CD4-positive, alpha-beta T cell treated with Interleukin-6 for 4 hours (primary cell): ENCODE measurements at regions not wholly inside any gene's neighbourhood (a gene's known extent, or its start where the extent isn't known, plus 50 kb on each side); places are given as distances from the start of the nearest gene placed in this dataset.
"Not testable (repeated sequence)": the region's sequence is repeated elsewhere in the genome, so short reads cannot be mapped to it uniquely, and the experiment has no call there.

Source experiments
- DNase-seq: peaks from one replicate; pipeline ENCODE4 v3.0.0-alpha.2; 2020; ENCODE audit warnings: mixed read lengths

DNA sequence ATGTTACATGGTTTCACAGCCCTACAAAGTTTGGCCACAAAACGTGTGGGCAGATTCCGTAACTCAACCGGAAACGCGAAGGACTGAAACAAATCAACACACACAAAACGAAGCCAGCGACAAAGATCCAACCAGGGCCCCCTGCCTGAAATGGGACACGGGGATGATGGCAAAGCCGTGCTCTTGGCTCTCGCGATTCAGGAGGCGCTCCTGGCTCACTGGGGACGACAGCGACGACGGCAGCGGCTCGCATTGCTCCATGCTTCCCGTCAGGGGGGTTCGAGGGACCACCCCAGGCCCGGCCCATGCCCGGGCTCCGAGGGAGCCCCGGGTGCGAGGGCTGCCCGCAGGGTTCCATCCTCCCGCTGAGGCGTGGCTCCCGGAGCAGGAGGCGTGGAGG lies 4786.8 kb upstream of the OR11H1 start:
- no peak for DNase-seq

DNA sequence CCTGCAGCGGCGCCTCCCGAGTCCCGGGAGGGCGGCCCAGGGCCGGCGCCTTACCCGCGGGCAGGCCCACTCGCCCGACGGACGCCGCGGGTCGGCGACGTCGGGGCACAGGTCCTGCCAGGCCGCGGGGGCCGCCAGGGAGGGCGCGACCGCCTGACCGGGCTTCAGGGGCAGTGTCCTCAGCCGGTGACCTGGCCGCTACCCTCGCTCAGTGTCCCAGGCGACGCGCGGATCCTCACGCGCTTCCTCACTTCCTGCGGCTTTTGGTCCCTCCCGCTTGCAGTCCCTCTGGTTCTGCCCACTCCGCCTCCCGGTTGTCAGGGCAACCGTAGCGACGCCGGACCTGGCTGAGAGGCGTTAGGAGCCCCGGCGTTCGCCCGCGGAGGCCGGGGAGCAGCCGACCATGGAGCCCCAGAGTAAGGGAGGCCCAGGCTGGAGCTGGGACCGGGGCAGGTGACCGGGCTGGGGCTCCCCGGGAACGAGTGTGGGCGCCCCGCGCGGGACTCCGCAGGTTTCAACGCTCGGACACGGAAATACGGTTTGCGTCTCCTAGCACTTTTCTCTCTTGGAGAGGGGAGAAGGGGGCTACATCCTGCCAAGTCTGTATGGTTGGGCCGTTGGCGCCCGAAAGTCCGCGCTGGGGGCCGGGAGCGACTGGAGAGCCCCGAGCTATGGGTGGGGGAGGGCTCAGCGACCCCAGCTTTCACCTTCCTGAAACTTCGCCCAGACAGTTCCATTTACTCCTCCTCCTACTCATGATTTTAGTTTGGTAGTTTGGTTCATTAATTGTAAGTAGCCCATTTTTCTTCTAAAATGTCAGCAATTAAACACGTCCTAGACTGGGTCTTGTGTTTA lies 4786.0 kb upstream of the OR11H1 start:
- not testable (repeated sequence) for DNase-seq

DNA sequence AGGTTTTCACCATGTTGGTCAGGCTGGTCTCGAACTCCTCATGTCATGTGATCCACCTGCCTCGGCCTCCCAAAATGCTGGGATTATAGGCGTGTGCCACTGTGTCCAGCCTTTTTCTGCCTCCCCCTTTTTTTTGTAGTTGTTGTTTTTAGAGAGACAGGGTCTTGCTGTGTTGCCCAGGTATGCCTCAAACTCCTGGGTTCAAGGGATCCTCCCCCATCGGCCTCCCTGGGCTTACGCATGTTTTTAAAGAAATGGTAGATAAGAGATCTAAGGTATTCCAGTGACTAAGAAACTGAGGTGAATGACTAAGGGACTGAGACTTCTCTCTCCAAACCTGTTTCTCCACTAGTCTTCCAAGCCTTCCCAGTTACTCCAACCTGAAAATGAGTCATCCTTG lies 4781.6 kb upstream of the OR11H1 start:
- not testable (repeated sequence) for DNase-seq

DNA sequence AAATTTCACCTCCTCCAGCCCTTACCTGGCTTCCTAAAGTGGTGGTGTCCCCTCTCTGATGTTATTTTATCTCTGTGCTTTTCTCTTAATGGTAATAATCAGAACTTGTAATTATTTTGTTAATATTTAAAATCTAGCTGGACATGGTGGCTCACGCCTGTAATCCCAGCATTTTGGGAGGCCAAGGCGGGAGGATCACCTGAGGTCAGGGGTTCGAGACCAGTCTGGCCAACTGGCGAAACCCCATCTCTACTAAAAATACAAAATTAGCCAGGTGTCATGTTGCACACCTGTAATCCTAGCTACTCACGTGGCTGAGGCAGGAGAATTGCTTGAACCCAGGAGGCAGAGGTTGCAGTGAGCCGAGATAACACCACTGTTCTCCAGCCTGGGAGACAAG lies 4780.8 kb upstream of the OR11H1 start:
- DNase-seq = not testable (repeated sequence)

DNA sequence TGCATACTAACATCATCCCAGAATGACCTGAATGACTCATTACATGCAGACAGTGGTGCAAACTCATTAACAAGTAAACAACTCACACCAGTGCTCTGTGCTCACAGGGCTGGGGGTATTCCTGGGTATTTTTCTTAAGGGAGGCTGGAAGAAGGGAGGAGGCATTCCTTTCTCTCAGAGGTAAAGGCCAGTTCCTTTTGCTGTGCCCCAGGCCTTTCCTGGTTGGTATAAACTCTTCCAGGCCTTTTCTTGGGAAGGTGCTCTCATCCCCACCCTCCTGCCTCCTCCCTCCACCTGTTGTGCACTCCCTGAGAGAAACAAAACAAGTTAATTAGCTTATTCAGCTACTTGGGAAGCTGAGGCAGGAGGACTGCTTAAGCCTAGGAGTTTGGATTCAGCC lies 4779.2 kb upstream of the OR11H1 start:
- not testable (repeated sequence) for DNase-seq

DNA sequence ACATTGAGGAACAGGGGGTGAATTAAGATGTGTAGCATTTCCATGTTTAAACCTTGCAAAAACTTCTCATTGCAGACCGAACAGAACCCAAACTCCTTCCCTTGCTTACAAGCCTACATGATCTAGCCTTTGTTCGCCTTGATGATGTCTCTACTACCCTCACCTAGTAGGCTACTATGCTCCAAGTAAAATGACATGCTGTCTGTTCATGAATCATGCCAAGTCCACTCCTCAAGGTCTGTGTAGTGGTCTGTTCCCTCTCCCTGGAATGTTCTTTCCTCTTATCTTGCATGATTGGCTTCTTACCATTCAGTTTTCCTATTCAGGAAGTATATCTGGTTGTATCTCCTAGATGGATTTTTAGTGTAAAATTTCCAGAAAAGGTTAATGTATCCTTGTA lies 4778.6 kb upstream of the OR11H1 start:
- not testable (repeated sequence) for DNase-seq

DNA sequence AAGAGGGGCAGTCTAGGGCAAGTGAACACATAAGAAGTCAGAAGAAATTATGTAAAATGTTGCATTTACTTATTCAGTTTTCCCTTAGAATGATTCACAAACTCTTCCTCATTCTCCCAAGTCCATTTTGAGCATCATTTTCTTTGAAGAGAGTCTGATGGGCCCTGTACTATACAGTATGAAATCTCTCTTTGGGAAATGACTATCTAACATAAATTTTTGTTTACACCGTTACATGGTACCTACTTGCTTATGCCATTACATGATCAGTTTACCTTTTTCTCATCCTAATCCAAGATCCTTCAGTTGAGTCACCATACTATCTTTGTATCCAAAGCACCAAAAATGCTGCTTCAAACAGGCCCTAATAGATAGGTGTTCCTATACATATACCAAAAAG lies 4774.4 kb upstream of the OR11H1 start:
- DNase-seq = not testable (repeated sequence)

DNA sequence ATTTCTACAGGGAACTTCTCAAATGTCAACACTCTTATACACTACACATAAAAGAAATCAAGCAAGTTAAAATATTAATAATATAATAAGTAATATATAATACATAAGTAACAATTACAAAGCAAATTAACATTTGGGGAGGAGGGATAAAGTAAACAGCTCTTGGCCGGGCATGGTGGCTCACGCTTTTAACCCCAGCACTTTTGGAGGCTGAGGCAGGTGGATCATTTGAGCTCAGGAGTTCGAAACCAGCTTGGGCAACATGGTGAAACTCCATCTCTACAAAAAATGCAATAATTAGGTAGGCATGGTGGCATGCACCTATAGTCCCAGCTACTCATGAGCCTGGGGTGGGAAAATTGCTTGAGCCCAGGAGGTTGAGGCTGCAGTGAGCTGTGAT lies 4772.6 kb upstream of the OR11H1 start:
- DNase-seq = not testable (repeated sequence)

DNA sequence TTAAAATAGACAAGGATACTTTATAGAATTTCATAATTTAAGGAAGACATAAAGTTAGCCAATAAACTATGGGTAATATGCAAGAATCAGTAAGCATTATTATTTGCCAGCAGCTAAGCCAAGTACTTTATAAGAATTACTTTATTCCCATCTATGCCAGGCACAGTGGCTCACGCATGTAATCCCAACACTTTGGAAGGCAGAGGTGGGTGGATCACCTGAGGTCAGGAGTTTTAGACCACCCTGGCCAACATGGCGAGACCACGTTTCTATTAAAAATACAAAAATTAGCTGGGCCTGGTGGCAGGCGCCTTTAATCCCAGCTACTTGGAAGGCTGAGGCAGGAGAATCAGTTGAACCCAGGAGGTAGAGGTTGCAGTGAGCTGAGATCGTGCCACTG lies 4767.6 kb upstream of the OR11H1 start:
- not testable (repeated sequence) for DNase-seq

DNA sequence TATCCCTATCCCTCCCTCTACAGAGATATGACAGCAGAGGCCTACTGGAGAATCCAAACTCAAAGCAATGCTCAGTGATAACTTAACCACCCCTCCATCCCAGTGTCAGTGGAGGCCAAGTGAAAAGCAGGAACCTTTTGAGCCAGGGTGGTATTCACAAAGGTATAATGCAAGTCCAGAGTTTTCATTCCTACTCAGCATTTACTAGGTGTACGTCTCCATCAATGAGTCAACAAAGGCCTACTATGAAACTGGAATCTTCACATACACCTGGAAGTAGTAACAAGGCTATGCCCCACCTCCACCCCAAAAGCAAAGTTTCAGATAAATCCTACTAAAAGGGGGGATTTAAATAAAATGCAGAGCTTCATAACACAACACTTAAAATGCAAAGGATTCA lies 4761.7 kb upstream of the OR11H1 start:
- not testable (repeated sequence) for DNase-seq

DNA sequence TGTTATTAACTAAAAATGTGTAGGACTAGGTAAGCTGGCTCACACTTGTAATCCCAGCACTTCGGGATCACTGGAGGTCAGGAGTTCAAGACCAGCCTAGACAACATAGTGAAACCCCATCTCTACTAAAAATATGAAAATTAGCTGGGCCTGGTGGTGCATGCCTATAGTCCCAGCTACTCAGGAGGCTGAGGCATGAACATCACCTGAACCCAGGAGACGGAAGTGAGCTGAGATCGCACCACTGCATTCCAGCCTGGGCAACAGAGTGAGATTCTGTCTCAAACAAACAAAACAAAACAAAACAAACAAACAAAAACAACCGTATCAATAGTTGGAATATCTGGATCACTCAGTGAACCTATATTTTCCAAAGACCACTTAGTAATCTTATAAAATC lies 4759.1 kb upstream of the OR11H1 start:
- DNase-seq = not testable (repeated sequence)

DNA sequence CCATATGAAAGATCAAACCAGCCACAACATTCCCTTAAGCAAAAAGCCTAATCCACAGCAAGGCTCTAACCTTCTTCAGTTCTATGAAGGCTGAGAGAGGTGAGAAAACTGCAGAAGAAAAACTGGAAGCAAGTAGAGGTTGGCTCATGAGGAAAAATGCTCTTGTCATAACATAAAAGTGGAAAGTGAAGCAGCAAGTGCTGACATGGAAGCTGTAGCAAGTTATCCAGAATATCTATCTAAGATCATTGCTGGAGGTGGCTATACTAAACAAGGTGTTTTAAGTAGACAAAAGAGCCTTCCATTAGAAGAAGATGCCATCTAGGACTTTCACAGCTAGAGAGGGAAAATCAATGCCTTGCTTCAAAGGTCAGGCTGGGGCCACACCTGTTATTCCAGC lies 4756.2 kb upstream of the OR11H1 start:
- not testable (repeated sequence) for DNase-seq

DNA sequence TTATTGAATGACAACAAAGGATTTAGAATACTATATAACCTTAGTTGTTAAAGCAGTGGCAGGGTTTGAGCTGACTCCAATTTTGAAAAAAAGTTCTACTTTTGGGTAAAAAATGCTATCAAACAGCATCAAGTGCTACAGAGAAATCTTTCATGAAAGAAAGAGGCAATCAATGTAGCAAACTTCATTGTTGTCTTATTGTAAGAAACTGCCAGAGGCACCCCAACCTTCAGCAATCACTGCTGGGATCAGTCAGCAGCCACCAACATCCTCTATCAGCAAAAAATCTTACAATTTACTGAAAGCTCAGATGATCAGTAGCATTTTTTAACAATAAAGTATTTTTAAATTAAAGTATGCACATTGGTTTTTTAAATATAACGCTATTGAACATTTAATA lies 4754.7 kb upstream of the OR11H1 start:
- DNase-seq = not testable (repeated sequence)

DNA sequence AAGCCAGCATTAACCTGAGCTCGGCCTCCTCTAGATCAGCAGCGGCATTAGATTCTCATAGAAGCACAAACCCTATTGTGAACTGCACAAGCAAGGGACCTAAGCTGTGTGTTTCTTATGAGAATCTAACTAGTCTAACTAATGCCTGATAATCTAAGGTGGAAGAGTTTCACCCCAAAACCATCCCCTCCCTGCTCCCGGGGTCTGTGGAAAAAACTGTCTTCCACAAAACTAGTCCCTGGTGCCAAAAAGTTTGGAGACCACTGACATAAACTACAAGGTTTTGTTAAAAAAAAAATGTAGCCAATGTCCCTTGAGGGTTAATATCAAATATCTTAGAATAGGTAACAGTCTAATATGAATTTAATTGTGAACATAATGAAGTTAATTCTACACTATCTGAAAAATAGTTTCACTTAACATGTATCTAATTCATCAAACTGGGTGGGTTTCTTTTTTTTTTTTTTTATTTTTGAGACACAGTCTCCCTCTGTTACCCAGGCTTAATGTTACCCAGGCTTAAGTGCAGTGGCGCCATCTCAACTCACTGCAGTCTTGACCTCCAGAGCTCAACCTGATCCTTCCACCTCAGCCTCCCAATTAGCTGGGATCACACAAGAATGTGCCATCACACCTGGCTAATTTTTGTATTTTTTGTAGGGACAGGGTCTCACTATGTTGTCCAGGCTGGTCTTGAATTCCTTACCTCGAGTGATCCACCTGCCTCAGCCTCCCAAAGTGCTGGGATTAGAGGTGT lies 4752.2 kb upstream of the OR11H1 start:
- not testable (repeated sequence) for DNase-seq

DNA sequence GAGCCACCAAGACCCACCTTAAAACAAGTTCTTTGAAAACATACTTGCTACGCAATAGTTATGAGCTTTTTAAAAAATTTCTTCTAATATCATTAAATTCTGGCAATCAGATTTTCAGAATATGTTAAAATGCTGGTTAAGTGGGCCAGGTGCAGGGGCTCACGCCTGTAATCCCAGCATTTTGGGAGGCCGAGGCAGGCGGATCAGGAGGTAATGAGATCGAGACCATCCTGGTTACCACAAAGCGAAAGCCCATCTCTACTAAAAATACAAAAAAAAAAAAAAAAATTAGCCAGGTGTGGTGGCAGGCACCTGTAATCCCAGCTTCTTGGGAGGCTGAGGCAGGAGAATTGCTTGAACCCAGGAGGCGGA lies 4751.6 kb upstream of the OR11H1 start:
- not testable (repeated sequence) for DNase-seq

DNA sequence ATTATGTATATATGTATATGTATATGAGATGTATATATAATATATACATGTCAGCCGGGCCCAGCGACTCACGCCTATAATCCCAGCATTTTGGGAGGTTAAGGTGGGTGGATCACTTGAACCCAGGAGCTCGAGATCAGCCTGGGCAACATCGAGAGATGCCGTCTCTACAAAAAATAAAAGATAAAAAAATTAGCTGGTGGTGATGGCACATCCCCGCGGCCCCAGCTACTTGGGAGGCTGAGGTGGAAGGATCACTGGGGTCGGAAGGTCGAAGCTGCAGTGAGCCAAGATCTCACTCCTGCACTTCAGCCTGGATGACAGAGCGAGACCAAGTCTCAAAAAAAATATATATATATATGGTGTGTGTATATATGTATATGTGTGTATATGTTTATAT lies 4750.3 kb upstream of the OR11H1 start:
- DNase-seq = peak; percentile 2

DNA sequence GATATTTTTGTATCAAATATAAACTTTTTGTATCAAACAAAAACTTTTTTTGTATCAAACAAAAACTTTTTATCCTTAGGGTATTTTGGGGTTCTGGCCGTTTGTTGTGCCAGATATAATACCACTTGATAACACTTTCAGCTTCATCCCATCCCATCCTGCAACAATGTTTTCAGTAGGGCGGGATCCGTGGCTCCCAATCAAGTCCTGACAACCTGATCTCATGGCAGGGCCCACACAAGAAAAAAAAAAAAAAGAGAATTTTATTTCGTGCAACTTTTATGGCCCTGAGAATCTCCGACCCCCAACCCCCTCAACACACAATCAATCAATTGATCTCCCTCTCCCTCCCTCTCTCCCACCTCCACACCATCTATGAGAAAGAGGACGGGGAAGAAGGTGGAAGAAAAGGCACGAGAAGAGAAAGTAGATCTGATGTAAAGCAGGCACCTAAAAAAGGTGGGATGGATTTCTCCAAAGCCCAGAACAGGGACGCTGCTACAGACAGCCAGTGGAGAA lies 4749.6 kb upstream of the OR11H1 start:
- no peak for DNase-seq

DNA sequence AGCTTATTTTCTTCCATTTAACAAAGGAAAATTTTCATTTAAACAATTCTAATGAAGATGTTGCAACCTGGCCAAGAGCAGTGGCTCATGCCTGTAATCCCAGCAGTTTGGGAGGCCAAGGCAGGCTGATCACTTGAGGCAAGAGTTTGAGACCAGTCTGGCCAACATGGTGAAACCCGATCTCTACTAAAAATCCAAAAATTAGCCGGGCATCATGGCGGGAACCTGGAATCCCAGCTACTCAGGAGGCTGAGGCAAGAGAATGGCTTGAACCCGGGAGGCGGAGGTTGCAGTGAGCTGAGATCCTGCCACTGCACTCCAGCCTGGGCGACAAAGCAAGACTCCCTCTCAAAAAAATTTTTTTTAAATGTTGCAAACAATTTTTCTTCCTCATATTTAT lies 4748.8 kb upstream of the OR11H1 start:
- DNase-seq = not testable (repeated sequence)

DNA sequence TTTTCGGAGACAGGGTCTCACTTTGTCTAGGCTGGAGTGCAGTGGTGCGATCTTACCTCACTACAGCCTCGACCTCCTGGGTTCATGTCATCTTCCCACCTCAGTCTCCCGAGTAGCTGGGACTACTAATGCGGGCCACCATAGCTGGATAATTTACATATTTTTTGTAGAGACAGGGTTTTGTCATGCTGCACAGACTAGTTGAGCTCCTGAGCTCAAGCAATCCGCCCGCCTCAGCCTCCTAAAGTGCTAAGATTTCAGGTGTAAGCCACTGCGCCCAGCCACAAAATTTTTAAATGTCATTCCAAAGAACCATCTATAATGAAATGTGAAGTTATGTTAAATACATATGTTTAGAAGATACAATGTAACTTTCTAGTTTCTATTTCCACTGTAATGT lies 4747.7 kb upstream of the OR11H1 start:
- DNase-seq = no peak

DNA sequence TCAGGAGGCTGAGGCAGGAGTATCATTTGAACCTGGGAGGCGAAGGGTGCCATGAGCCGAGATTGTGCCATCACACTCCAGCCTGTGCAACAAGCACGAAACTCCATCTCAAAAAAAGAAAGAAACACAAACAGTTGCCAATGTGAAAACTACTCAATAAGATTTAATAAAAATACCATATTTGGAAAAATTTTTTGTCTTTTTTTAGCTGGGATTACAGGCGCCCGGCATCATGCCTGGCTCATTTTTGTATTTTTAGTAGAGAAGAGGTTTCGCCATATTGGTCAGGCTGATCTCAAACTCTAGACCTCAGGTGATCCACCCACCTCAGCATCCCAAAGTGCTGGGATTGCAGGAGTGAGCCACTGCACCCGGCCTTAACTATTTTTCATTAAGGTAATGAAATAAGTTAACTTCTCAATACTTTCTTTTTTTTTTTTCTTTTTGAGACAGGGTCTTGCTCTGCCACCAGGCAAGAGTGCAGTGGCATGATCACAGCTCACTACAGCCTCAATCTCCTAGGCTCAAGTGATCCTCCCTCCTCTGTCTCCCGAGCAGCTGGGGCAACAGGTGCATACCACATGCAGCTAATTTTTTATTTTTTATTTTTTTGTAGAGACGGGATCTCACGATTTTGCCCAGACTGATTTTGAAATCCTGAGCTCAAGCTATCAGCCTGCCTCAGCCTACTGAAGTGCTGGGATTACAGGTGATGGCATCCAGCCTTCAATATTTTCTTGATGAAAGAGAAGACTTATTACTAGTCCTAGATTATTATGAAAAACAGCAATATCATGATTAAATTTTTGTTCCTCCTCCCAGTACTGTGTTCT lies 4746.2 kb upstream of the OR11H1 start:
- no peak for DNase-seq
